Stimulated activated CD8-positive, alpha-beta memory T cell treated with anti-CD3 and anti-CD28 coated beads, Interleukin-7, amount 100 ng/mL, for 1 hour (primary cell): ENCODE measurements at regions not wholly inside any gene's neighbourhood (a gene's known extent, or its start where the extent isn't known, plus 50 kb on each side); places are given as distances from the start of the nearest gene placed in this dataset.

ENCODE experiments used
- DNase-seq, 2 donors: peaks; one replicate each; pipeline ENCODE4 v3.0.0-alpha.2; 2020; ENCODE audit warnings: low read depth in 2 of 2

DNA sequence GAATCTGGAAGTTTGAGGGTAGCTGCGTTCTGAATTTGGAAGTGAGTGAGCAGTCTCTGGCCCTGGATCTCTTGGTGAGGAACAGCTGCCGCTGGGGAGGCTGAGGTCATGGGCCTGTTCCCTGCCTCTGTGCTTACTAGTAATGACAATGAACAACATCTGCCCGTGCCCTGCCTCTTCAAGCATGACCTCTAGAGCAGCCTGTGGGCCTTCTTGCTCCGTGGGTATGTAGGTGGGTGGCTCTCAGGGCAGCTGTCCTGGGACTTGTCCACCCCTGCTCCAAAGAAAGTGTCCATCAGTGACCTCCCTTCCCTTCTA, 186.2 kb downstream of the CXCL12 start:
- DNase-seq: no peak

DNA sequence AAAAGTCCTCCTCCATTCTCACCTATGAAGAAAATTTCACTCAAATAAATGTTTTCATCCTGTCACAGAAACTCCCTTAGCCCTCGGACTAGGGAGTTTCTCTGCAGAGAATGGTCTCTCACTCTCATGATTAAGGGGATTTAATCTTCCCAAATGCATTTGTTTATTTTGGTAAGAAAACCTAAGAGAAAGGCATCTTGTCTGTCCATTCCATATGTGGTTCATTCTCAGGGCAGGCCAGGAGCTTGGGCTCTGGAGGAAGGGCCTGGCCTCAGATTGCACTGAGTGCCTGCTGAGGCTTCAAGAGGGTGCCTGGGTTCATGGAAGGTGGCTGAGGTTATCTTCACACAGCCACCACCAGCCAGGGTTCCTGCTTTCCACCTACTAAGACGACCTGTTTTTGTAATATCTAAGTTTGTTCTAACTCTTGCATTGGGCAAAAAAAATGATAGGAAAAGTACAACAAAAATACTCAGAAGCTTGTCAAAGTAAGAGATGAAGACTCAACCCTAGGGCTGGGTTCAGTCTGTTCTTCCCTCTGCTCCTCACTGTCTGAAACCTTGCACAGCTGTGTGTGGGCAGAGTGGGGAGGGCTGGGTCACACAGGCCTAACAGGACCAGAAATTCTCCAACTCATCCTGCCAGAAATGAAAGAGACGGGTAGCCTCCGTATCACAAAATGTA, 186.7 kb downstream of the CXCL12 start:
- DNase-seq: no peak

DNA sequence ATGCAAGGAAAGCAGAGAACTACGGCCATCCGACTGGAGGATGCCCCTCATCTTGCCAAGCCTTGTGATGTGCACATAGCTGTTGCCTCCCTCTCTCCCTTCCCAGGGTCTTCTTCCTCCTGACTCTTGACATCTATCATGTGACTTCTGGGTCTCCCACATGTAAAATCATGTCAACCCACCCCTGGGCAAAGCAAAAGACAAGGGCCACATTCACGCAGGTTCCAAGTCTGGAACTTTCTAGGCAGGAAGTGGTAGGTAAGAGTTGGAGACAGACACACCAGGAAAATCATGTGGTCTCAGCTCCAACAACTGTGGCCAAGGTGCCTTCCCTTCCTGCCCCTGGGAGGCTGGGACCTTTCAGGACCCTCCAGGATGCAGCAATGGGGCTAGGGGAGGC, 187.3 kb downstream of the CXCL12 start:
- no peak for DNase-seq

DNA sequence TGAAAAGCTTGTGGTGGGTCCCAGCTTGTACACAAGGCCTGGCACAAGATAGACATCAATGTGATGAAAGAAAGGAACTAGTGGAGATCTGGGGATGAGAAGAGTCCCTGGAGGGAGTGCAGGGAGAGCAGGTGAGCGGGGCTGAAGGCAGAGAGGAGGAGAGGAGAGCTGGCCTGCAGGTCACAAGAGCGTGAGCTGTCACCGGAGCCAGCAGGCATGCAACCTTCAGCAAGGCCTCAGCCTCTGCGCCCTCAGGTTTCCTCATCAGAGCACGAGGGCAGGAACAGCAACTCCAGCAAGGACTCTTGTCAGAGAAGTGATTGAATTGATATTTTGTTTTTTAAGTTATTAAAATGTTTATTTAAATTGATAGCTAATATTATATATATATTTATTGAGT, 188.6 kb downstream of the CXCL12 start:
- no peak for DNase-seq

DNA sequence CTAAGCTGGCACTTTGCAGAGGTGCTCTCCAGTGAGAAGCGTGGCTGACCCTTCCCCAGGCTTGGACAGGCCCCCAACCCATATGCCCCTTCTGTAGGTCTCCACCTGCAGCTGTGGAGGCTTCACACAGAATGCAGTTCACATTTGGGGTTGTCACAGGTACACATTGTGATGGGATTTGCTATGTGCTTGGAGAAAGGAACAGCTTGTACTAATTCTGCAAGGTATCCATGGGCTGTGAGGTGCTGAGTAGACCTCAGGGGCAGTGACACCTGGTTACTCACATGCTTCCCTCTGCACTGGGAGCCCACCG, 188.9 kb downstream of the CXCL12 start:
- no peak for DNase-seq

DNA sequence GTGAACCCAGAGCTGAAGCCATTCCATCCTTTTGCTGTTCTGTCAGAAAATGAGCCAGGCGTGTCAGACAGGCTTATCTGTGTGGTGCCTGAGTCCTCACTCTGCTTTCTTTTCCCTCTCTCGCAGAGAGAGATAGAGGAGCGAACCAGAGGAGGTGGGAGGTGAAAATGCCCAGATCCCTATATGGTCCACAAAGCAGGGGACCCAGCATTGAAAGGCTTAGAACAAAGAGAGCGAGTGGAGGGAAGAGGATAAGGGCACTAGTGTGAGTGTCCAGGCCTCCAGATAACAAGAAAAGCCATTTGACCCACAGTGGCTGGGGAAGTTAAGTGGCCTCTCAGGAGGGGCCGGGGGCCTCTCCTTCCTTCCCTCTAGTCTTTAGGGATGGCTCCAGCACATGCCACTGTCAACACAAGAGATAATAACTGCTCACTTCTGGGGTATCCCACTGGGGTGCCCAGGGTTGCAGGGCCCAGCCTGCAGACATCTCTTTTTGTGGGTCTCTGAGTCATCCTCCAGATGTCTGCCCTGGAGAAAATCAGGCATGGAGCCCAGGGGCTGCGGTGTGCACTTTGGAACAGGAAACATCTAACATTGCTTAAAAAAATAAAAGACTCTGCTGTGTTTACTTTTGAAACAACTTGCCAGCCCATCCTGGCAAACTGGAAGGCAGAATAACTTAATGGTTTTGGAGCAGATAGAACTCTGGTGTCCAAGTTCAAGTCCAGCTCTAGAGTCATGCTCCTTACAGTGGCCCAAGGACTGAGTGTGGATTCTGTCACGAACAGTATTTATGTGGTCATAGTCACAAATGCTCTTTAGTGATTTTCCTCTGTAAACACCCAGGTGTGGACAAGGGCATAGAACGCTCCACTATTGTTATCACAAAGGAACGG, 189.5 kb downstream of the CXCL12 start:
- no peak for DNase-seq

DNA sequence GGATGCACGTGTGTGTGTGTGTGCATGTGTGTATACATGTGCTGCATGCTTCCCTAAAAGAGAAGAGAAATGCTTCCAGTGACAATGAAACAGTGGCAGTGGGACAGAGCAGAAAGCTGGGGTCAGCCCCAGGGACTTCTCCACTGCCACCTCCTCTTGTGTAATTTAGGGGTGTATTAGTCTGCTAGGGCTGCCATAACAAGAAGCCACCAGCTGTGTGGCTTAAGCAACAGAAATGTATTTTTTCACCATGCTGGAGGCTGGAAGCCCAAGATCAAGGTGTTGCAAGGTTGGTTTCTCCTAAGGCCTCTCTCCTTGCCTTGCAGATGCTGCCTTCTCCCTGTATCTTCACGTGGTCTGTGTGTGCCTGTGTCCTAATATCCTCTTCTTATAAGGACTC, 190.5 kb downstream of the CXCL12 start:
- no peak for DNase-seq

DNA sequence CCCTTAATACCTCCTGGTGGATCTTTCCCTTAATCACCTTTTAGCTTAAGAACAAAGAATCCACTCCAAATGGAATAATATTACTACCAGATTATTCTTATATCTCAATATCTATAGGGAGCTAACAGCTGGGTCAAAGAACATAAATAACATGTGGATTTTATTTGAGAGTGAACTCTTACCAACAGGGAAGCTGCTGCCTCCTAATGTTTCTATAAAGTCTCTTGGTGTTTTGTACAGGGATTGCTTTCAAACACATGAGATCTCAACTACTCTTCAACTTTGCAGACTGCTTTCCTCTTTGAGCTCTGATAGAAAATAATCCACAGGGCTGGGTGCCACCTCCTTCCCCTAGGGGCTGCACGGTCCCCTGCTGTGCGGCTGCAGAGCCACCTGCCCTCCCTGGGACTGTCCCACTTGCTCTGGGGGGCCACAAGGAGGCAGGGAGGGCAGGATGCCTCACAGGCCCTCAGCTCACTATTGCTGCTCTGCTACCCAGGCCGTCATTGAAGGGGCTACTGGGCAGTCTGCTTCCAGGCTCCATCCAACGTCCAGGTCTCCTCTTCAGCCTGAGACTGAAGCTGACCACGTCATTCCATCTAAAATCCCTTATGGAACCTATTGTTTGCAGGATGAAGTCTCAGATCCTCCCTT, 191.2 kb downstream of the CXCL12 start:
- DNase-seq: no peak

DNA sequence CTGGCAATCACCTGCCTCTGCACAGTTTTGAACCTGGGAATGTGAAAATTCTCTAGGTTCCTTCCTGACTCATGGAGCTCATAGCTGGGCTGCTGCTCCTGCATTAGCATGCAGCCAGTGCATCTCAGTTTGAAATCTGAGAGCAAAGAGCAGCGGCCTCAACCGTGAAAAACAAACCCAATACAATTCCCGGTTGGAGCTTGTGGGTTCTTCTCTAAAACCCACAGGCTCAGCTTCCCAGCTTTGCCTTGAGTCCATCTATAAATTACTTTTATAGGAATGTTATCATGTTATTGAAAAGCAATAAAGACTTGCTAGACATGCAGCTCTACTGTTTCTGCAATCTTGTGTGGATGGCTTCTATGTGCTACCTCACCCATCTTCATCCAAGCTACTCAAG, 191.7 kb downstream of the CXCL12 start:
- DNase-seq: no peak

DNA sequence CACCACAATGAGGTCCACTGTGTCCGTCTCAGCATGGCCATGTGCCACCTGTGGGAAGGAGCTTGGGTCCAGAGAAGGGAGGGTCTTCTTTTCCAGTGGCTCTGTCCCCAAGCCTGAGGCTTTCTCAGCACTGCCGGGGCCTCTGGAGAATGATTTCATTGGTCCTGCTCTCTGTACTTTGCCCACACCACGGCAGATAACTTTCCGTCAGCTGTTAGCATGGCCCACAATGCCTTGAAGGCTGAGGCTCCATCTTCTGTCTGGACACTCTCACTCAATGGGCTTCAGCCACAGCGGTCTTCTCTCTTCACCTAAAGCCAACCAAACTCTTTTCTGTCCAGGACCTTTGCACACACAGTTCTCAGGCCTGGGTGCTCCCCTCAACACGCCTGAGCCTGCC, 192.5 kb downstream of the CXCL12 start:
- DNase-seq: no peak

DNA sequence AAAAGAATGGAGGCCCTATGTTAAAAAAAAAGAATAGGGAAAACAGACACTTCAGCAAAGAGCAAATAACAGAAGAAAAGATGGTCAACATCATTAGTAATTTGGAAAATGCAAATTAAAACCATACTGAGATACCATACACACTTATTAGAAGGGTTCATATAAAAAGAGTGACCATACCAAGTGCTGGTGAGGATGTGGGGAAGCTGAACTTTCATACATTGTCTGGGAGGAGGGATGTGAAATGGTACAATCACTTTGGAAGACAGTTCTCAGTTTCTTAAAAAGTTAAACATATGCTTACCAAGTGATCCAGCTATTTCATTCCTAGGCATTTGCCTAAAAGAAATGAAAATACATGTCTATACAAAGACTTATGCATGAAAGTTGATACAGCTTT, 194.4 kb downstream of the CXCL12 start:
- DNase-seq: no peak

DNA sequence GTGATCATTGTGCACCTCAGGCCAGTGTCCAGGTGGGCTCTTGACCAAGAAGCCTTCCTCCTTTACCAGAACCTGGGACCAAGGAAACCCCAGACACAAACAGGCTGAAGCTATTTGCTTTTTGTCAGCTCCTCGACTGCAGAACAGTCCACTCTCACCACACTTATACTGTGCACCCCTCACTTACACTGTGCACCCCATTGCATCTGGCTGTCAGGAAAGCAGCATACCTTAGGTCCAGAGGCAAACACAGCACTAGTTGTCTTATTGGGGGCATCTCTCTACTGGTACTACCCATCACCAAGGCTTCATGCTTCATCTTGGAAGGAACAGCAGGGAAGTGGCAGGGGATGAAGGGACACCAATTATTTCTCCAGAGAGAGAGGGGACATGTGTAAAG, 198.1 kb downstream of the CXCL12 start:
- no peak for DNase-seq

DNA sequence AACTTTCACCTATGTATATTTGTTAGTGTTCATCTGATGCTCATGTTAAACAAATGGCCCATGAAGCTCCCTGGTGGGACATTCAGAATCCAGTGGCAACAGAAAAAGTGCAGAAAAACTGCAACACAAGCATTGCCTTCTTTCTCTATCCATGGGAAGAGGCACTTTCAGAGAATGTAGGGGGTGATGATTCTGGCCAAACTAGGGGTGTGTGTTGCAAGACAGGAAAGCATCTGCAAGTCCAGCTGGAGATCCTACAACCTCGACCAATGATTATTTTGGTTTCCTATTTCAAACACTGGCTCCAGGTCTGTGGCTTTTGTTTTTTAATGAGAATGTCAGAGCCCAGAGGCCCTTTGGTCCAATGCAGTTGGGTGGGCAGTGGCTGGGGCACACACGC, 198.7 kb downstream of the CXCL12 start:
- DNase-seq: no peak

DNA sequence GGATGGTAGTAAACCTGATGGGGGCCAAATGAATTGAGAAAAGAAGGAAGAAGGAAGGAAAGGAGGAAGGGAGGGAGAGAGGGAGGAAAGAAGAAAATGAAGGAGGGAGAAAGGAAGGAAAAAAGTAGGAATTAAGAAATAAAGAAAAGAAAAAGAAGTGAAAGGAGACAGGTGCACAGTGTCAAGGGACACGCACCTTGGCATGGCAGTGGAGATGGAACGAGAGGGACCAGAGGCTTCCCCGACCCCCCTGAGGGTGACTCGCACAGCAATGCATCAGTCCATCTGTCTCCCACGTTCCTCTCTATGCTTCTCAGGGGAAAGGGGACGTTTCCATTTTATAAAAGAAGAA, 199.6 kb downstream of the CXCL12 start:
- no peak for DNase-seq

DNA sequence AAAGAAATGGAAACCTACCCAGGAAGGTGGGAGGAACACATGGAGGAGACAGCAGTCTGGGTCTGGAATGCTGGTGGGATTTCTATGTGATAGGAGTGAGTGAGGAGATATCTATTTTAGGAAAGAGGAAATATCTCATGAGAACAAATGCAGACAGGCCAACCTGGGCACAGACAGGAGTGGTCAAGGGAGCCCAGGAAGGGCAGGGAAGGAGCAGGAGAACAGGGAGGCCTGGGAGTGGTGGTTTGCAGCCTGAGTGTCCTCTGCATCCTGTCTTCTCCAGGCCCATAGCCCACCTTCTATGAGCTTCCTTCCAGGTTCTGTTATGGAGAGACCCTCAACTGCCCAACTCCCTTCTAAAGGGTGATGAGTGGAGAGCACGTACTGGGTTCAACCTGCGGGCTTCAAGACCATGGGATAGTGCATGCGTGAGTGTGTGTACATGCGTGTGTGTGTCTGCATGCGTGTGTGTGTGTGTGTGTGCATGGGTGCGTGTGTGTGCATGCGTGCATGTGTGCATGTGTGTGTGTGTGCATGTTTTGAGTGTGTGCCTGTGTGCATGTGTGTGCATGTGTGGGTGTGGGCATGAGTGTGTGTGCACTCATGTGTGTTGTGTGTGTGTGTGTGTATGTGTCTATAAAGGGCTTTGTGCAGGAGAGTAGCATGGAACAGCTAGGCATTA, 200.1 kb downstream of the CXCL12 start:
- DNase-seq: no peak

DNA sequence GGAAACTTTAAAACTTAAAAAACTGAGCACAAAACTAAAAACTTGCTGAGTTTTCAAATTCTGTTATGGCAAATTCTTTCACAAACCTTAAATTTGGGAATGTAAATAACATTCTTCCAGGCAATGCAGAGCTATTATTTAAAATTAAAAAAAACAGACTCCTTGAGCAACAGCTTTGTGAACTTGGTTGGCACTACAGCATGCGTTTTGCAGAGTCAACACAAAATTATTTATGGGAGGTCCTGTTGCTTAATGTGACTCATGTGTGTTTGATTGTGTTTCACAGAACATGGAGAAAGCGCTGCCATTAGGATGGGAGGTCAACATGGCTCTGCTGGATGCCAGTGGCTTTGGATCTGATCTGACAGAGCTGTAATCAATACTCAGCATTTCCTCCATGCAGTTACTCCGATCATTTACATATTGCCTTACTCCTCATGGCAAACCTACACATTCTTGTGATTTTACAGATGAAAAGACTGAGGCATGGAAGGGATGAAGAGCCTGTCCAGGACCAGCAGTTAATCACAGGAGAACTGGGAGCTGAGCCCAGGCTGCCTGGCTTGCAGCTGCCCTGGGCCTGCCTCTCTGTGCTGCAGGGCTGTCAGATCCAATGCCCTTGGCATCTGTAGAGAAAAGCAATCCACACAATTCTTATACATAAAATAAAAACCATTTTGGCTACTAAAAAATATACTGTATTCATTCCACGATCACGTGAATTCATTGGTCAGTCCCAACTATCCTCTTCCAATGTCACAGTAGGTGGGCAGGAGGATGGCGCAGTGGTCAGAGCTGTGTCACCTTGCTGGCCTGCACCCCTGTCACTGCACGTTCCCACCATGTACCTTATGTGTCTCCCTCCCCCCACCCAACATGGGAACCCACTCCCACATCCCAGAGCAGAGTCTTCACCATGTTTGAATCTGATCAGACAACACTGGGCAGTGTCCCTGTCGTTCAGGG, 200.9 kb downstream of the CXCL12 start:
- DNase-seq: no peak

DNA sequence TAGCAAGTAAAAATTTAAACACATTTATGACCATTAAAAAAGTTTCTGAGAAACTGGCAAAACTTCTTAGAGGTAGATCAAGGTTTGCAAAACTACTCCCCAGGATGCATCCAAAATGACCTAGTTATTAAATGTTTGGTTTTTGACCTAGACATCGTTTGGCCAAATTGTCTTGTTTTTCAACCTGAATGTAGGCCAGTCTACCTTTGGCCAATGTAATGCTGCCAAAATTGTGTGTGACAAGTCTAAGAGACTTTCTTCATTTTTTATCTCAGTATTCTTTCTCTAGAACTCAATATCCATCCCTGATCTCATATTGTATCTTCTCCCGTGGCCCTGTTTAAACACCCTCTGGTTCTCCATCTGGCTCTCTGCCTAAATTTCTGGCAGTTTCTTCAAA, 202.0 kb downstream of the CXCL12 start:
- no peak for DNase-seq

DNA sequence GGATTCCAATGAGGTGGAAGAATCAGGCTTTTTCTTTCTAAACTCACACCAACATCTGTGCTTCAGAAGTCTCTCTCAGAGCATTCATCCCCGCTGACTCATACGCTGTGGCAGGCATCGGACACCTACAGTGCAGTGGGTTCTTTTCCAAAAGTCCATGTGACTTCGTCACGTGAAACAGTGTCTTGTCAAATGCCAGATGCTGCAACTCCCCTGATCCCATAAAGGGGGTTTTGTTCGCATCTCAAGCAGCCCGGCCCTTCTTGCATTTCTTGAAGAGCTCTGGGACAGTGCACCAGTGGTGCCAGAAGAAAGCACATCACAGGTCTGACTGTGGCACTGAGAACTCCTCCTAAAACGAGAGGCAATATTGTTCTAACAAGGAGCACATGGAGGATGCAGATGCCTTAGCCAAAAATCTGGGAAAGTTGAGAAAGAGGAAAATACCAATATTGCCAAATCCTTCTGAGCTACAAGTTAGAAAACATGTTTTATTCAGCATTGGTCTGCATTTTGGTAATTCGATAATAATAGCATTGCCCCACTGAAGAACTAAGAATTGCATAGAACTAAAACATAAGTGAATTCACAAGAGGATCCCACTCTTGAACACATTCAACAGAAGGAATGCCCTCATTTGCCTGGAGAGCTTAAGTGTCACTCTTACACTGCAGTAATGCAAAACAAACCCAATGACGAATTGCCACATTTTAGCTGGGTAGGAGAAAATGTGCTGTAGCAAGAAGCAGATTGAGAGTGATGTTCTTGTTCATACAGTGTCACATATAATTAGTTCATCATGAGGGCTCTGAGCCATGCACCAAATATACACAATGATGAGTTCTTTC, 204.4 kb downstream of the CXCL12 start:
- no peak for DNase-seq

DNA sequence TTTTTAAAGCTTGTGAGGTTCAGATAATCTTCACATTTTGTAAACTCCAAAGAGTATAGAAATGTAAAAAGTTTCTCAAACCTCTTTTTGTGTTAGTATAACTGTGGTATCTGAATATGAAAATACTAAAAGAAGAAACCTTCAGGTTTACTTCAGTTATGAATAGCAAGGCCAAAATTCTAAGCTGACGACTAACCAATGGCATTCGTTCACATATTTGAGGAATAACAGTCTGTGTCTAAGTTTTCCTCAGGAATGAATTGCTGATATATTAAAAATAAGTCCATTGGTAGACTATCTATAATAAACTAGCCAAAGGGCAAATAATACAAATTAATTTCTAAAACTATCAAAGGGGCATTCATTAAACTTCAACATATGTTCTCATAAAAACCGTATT, 206.0 kb downstream of the CXCL12 start:
- no peak for DNase-seq

DNA sequence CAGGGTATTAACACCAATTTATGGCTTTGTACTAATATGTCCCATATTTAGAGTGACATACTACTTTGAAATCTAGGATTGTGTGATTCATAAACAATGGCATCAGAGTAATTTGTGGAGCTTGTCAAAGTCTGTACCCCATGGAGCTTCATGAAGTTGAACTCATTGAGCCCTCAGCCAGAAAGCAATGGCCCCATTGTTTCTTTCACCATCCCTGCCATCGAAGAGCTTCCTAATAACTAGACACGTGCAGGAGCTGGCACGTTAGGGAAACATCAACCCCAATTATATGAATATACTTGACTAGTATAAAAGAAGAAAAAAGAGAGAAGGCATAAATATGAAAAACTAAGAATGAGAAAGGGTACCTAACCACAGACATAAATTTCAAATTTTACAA, 206.6 kb downstream of the CXCL12 start:
- DNase-seq: no peak

DNA sequence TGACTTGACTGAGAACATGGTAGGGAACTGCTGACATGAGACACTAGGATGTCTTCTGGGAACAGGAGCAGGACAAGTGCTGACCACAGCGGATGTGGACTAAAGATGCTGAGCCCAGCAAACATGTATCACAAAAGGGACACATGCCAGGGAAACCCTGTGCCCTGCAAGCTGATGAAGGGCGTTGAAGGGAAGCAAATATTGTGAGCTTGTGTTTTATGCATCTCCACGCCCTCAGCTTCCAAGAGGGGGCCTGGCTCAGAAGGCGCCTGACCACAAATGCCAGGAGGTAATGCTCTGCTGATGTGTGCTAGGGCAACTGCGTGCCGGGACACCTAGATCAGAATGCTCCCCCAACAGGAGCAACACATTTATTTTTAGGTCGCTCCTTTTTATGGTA, 207.3 kb downstream of the CXCL12 start:
- DNase-seq: no peak
